NCI-H345 (cell line): ENCODE measurements at regions not wholly inside any gene's neighbourhood (a gene's known extent, or its start where the extent isn't known, plus 50 kb on each side); places are given as distances from the start of the nearest gene placed in this dataset.

ENCODE experiments used
- DNase-seq: peaks from one replicate; lab custom pipeline; 2025; lab: John Stamatoyannopoulos, UW

DNA sequence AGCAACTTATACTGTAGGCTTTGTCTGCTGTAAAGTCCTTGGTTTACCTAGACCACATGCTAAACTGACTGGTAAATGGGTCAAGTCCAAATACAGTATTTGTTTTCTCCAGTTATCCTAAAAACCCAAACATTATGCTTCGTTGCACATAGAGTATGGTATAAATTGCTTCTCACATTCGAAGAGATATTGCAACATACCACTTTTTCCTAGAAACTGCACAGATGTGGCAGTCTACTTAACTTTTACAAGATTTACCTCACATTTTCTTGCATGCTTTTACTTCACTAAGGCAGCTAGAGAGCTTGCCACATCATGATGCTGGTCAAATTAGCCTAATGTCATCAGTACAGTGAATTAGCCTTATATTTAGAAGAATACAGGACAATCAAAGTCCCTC lies 66.0 kb upstream of the SCN7A start:
- no peak for DNase-seq

GRCh38 chr2:166550923-166551322 lies 56.9 kb upstream of the SCN7A start:
- no peak for DNase-seq

GRCh38 chr2:166545473-166545872 lies 51.4 kb upstream of the SCN7A start:
- no peak for DNase-seq
